ENCODE measurements at regions not wholly inside any gene's neighbourhood (a gene's known extent, or its start where the extent isn't known, plus 50 kb on each side); places are given as distances from the start of the nearest gene placed in this dataset.

- no peak for DNase-seq
These were observed 152.4 kb upstream of the CELF2 start for GRCh38 chr10:10865303-10865702.

DNA sequence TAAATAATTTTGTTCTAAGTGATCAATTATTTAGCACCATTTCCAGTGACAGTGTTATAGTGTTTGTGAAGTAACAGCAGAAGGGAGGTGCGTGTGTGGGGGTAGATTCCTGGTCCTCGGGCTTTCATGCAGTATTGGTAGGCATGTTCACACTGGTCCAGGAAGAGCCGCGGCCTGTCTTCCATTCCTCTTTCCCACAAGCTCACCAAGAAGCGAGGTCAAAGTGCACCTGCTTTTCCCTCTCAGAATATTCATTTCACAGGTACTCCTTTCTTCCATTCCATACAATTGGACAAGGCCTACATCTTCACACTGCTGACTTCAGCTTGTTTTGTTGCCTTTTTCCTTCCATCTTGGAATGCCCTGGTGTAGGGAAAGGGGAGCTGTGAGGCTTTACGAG is 151.8 kb upstream of the CELF2 start:
- no peak for DNase-seq

GRCh38 chr10:10869592-10869991 is 148.1 kb upstream of the CELF2 start:
- DNase-seq = no peak

GRCh38 chr10:10870523-10871241 is 147.0 kb upstream of the CELF2 start:
- DNase-seq = no peak

- DNase-seq = no peak
These were observed 146.3 kb upstream of the CELF2 start for GRCh38 chr10:10871352-10871751.

DNA sequence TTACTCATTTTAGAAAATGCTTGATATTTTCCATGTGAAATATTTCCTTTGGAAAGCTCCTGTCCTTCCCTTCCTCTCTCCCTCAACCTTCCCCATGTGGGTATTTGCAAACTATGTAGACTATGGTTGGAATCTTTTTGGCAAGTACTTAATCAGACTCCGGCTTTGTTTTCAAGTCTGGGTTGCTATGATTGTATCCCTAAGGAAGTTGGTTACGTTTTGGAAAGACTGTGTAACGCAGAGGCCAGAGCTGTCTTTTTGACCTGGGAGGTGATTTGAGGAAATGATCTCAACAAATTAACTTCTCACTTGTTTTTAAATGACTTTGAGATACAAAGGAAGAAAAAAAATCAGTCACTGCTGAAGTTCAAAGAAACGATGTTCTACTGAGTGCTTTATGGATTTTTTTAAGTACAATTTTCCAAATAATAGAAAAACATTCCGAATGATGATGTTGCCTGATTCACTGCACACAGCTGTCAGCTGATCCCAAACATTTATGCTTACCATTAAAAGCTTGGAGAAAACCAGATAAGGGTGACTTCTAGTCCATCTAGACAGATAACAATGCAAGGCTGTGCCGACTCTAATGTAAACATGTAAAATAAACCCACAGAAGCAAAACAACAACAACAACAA is 145.5 kb upstream of the CELF2 start:
- no peak for DNase-seq

DNA sequence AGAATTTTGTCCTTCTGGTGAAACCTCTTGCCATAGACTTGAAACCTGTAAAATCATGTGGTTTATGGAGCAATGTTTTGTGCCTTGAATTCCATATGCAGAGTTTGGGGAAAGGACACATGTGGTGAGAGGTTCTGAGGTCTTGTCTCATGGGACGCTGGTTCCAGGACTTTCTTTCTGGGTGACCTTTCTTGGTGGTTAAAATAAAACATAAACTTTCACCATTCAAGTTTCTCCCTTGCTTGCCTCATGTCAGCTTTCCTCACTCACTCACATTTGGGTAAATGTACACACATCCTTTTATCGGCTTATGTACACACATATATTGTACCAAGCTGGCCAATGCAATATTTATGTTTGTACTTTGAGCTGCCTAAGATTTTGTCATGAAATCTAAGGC is 144.9 kb upstream of the CELF2 start:
- no peak for DNase-seq

- no peak for DNase-seq
These were observed 144.4 kb upstream of the CELF2 start for GRCh38 chr10:10873289-10873688.

GRCh38 chr10:10873915-10874314 is 143.8 kb upstream of the CELF2 start:
- no peak for DNase-seq

DNA sequence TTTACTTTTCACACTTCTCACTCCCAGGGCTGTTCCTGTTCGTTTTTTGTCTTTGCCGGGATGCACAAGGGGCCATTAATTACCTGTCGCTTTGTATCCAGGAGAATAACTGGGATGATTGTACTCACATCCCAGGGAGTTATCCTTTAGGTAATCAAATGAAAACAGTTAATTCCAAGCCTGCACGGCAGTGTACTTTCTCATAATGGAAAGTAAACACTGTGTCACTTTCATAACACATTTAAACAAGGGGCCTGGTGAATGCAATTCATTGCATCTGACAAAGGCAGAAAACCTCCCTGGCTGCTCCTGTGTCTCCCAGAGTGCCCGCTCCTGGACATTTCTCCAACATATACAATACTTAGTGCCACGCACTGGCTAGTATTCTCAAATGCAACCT is 138.7 kb upstream of the CELF2 start:
- DNase-seq = no peak

- DNase-seq = no peak
These were observed 136.4 kb upstream of the CELF2 start for GRCh38 chr10:10881117-10881813.

GRCh38 chr10:10883737-10884136 is 133.9 kb upstream of the CELF2 start:
- DNase-seq = no peak

- no peak for DNase-seq
These were observed 130.7 kb upstream of the CELF2 start for GRCh38 chr10:10886861-10887531.

- no peak for DNase-seq
These were observed 126.3 kb upstream of the CELF2 start for GRCh38 chr10:10891124-10892082.

DNA sequence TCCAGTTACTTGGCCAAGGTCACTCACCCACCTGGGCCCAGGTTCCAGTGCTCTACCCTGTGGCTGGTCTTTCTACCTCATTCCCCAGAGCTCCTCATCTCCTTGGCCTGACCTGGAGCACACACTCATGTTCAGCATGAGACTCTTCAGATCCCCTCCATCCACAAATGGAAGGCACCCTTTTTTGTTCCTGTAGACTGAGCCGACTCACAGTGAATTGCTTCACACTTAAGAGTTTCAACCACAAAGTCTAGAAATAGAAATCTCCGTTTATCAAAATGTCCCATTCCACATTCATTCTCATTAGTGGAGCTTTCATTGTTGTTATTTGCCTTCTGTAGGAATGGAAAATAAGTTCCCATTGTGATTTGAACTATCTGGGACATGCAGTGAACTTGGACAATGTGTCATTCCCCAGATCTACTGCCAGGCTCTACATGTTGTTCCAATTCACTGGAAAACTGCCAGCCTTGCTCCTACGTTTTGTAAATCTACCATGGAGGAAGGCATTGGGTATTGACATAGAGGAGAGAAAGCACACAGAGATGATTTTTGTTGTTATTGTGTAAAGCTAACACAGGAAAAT is 125.3 kb upstream of the CELF2 start:
- DNase-seq = no peak

GRCh38 chr10:10897400-10897799 is 120.3 kb upstream of the CELF2 start:
- no peak for DNase-seq

DNA sequence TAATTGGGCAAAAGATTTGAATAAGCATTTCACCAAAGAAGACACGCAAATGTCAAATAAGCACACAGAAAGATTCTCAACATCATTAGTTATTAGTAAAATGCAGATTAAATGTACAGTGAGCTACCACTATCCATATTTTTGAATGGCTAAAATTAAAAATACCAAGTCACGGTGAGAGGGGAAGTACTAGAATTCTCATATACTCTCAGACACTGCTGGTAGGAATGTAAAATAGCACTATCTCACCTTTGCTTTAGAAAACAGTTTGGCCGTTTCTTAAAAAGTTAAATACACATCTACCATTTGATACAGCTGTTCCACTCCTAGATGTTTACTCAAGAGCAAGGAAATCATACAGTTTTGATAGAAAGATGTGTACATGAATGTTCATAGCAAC is 115.8 kb upstream of the CELF2 start:
- DNase-seq = no peak

DNA sequence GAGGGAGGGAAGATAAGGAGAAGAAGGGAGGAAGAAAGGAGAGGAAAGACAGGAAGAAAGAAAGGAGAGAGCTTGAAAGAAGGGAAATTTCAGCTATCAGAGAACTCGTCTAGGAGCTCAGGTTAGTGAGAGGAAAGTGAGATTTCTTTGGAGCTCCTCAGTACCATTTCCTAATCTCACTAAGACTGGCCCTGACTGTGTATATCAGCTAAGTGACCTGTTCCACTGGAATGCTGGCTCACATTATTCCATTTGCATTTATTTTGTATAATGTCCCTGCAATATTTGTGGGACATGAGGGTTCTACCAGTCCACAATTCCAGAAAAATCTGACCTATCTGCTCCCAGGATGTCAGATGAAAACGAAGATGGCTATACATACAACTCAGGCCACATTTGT is 114.7 kb upstream of the CELF2 start:
- no peak for DNase-seq

DNA sequence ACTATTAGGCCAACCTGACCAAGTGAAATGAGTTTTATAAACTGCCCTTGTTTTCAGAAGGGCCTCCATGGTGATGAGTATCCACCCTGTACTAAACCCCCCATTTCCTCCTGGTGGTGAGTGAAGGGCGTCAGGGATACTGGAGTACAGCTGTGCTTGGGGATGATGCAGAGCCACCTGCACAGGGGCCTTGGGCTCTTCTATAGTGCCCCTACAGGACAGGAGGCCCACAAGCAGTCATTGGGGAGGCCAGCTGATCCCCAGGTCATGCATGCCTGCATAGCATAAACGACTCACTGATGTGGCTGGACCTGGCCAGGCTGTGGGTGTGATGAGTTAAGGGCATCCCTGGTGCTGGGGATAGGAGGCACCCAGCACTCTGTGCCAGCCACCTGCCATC is 114.1 kb upstream of the CELF2 start:
- DNase-seq = no peak

- no peak for DNase-seq
These were observed 107.0 kb upstream of the CELF2 start for GRCh38 chr10:10910634-10911033.

DNA sequence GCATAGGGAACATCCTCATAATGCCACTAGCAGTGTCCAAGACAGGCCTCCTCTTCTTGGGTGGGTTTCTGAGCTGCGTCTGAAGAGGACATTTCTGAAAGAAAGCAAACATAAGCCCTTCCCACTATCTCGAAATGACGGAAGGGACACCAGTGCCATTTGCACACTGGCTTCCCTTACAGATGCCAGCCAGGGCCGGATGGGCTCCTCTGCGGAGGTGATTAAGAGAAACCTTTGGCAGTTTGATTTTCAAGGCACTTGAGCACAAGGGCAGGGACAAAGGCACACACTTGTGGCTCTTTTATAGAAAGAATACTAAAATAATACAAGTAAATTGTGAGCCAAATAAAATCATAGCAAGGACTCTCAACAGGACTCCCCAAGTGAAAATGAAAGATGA is 106.6 kb upstream of the CELF2 start:
- DNase-seq = no peak

- no peak for DNase-seq
These were observed 106.2 kb upstream of the CELF2 start for GRCh38 chr10:10911471-10911921.
